Fibroblast of skin of left quadriceps (primary cell): ENCODE measurements at regions not wholly inside any gene's neighbourhood (a gene's known extent, or its start where the extent isn't known, plus 50 kb on each side); places are given as distances from the start of the nearest gene placed in this dataset.

ENCODE experiments used
- DNase-seq, 2 experiments: peaks; one replicate each; pipeline ENCODE4 v3.0.0-alpha.2; 2013; ENCODE audit warnings: low read depth in 2 of 2

GRCh38 chr18:78737006-78737915, 242.4 kb upstream of the SALL3 start:
- DNase-seq = no peak

GRCh38 chr18:78738076-78738690, 241.4 kb upstream of the SALL3 start:
- no peak for DNase-seq

GRCh38 chr18:78739115-78739514, 240.5 kb upstream of the SALL3 start:
- no peak for DNase-seq

- no peak for DNase-seq
Measured at GRCh38 chr18:78739882-78740677, 239.5 kb upstream of the SALL3 start.

- no peak for DNase-seq
Measured at GRCh38 chr18:78740876-78741275, 238.7 kb upstream of the SALL3 start.

- DNase-seq = no peak
Measured at GRCh38 chr18:78741381-78742217, 238.0 kb upstream of the SALL3 start.

GRCh38 chr18:78742218-78742745, 237.3 kb upstream of the SALL3 start:
- no peak for DNase-seq

- DNase-seq = no peak
Measured at GRCh38 chr18:78743078-78743477, 236.5 kb upstream of the SALL3 start.

- no peak for DNase-seq
Measured at GRCh38 chr18:78751664-78752063, 228.0 kb upstream of the SALL3 start.

GRCh38 chr18:78753240-78753639, 226.4 kb upstream of the SALL3 start:
- DNase-seq = no peak

GRCh38 chr18:78754311-78755043, 225.1 kb upstream of the SALL3 start:
- no peak for DNase-seq

GRCh38 chr18:78757014-78757413, 222.6 kb upstream of the SALL3 start:
- DNase-seq = no peak

- no peak for DNase-seq
Measured at GRCh38 chr18:78758496-78758895, 221.1 kb upstream of the SALL3 start.

- DNase-seq = no peak
Measured at GRCh38 chr18:78762753-78763152, 216.9 kb upstream of the SALL3 start.

GRCh38 chr18:78764544-78764943, 215.1 kb upstream of the SALL3 start:
- DNase-seq = no peak

GRCh38 chr18:78765142-78765541, 214.5 kb upstream of the SALL3 start:
- no peak for DNase-seq

GRCh38 chr18:78765637-78766281, 213.9 kb upstream of the SALL3 start:
- no peak for DNase-seq

- DNase-seq = no peak
Measured at GRCh38 chr18:78766651-78767533, 212.7 kb upstream of the SALL3 start.

- no peak for DNase-seq
Measured at GRCh38 chr18:78767648-78768071, 212.0 kb upstream of the SALL3 start.
